ENCODE measurements at regions not wholly inside any gene's neighbourhood (a gene's known extent, or its start where the extent isn't known, plus 50 kb on each side); places are given as distances from the start of the nearest gene placed in this dataset.

DNA sequence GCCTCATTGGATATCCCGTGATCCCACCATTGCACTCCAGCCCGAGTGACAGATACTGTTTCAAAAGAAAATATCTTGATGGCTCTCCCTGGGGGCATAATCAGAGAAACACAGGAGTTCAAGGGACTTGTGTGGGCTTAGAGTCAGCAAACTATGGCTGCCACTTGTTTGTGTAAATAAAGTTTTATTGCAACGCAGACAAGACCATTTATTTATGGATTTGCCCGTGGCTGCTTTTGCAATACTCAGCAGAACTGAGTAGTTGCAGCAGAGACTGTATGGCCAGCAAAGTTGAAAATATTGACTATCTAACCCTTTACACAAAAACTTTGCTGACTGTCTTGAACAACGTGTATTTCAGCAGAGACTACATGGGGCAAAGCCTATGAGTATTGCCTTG lies 75.5 kb upstream of the GPRC5B start:
- TF ChIP-seq, protein P1, sequence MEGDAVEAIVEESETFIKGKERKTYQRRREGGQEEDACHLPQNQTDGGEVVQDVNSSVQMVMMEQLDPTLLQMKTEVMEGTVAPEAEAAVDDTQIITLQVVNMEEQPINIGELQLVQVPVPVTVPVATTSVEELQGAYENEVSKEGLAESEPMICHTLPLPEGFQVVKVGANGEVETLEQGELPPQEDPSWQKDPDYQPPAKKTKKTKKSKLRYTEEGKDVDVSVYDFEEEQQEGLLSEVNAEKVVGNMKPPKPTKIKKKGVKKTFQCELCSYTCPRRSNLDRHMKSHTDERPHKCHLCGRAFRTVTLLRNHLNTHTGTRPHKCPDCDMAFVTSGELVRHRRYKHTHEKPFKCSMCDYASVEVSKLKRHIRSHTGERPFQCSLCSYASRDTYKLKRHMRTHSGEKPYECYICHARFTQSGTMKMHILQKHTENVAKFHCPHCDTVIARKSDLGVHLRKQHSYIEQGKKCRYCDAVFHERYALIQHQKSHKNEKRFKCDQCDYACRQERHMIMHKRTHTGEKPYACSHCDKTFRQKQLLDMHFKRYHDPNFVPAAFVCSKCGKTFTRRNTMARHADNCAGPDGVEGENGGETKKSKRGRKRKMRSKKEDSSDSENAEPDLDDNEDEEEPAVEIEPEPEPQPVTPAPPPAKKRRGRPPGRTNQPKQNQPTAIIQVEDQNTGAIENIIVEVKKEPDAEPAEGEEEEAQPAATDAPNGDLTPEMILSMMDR (IDR thresholded peaks at IDR 0.05) = no peak
- TF ChIP-seq EZH2 (IDR thresholded peaks at IDR 0.05; ENCODE audit: borderline replicate concordance, insufficient read depth, low read depth, low read length, poor library complexity, severe bottlenecking) = no peak

Measured in B cell (primary cell).